ENCODE measurements at regions not wholly inside any gene's neighbourhood (a gene's known extent, or its start where the extent isn't known, plus 50 kb on each side); places are given as distances from the start of the nearest gene placed in this dataset.

DNA sequence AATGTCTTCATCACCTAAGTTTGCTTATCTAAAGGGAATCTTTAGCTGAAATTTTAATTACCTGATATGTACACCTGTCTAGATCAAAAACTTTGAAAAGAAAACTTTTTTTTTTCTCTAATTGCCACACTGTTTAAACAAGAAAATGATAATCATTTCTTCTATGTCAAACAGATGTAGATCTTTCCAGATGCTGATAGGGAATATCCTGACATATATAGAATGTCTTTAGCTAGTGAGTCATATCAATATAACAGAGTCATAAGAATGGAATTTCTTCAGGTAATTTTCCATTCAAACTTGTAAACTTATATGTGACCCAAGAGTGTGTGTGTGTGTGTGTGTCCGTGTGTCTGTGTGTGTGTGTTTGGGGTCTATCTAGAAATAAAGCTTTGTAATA is 271.9 kb downstream of the GPM6A start:
- DNase-seq (ENCODE audit: low spot score) = no peak

DNA sequence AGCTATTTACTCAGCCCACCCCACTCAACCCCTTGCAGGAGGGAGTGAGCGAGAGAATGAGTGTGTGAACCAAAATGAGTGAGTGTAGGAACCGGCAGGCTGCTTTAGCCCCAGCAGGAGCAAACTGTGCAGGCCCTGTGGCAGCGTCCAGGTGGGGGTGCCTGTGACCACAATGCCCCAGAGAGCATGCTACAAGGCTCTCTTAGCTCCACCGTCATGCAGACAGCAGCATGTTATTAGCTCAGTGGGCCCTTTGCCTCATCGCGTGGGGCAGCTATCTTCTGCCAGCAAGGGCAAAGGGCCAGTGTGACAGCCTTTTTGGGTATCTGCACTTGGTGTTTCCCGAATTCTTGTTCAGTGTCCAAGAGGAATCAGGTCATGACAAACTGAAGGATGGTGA is 271.3 kb downstream of the GPM6A start:
- DNase-seq (ENCODE audit: low spot score) = no peak

DNA sequence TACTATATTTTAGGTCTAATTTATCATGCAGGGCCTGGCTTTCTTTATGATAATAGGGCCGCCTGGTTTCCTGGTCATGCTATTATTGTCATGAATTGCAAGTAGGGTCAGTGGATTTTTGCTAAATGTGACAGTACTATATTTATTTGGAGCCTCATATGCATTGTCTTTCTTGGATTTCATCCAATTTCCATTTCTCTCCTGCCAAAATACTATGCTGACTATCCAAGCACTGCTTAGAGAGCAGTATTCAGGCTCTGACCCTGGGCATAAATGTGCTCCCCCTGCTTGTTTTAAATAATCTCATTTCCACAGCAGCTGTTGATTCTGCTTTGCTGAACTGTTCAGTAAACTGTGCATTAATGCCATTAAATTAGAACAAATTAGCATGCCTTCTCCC is 269.3 kb downstream of the GPM6A start:
- DNase-seq (ENCODE audit: low spot score) = no peak

DNA sequence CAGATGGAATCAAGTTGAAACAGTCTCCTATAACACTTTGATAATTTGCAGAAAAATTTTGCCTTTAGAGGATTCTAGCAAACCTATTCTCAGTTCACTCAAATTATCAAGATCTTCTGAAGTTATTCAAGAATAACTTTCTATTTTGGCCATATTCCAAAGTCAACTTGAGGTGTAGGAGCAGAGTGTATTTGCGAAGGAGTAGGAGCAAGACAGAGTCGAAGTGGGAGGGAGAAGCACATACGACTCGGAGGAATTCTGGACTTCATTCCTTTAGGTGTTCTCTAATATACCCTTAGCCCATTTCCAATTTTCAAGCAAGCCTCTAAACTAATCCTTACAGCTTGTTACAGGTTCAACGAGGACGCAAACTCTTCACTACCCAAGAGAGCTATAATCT is 252.9 kb downstream of the GPM6A start:
- no peak for DNase-seq (ENCODE audit: low spot score)

DNA sequence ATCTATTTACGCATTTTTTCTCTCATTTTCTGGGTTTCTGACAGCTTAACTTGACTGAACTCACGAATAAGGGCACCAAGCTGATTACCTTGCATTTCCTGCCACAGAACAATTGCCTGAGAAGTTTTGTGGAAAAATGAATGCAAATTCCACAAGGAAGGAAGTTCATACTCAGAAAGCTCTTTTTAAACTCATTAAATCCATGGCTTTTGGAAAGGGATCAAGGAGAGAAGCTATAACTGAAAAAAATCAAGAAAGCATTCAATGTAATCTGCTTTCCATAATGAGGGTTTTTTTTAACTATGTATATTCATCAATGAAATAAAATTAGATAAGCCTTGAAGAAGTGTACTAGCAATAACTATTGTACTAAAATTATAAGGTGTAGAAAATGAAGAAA is 252.5 kb downstream of the GPM6A start:
- DNase-seq (ENCODE audit: low spot score) = no peak

DNA sequence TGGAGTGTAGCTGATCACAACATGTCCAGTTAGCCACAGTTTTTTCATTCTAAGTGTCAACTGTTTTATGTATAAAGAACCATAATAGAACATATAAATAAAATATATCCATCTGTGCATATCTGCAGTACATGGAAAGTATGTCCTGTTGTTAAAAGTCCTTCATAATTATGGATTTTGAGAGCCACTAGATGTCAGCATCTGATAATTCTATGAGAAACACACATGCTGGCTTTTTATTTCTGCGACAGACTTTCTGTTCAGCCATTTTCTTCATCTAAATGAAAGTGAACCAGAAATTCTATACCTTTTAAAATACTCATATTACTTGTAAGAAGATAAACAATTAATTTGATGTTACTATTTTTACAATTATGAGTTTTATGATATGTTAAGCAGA is 251.5 kb downstream of the GPM6A start:
- DNase-seq (ENCODE audit: low spot score) = peak; percentile 47

DNA sequence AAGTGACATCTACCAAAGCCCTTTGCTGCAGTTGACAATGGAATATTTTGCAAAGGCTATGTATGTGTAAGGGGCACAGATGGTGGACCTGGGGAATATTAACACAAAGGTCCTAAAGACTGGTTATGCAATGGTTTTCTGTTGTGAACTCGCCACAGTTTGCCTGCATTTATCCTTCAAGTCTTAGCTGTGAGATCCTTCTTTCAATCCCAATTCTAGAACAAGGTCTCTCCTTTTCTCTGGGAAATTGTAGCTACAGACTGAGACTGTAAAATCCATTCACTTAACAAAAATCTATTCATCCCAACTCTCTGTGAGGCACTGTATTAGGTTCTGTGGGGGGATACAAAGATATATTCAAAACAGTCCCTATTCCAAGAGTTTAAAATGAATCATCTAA is 250.4 kb downstream of the GPM6A start:
- no peak for DNase-seq (ENCODE audit: low spot score)

DNA sequence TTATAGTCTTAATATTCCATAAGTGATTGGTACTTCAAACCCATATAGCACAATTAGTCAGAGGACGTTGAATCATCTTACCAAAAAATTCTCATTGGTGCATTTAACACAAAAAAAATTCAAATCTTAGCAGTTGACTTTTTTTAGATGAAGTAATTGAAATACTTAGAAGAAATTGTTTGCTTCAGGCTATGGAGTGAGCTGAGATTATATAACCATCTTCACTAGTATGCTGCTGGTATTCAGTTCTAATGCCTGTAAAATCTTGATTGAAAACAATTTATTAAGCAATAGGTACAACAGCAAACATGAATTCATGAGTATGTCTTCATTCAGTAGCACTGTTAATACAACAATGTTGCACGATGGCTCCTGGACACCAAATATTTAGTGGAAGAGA is 250.0 kb downstream of the GPM6A start:
- DNase-seq (ENCODE audit: low spot score) = no peak

DNA sequence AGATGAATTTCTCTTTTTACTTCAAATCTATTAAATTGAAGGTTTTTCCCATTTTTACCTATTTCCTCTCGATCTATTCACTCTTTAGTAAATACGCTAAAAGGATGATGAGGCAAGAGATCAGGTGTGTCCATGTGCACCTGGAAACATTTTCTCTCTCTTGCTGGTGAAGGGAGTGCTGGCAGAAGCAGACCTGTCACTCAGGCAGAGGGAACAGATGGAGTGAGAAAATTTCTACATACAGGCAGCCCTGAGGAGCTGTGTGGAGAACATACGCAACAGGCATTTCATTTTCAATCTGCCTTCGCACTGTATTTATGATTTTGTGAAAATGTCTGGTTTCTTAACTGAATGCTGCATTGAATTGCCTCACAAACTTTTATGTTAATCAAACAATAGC is 249.5 kb downstream of the GPM6A start:
- DNase-seq (ENCODE audit: low spot score) = no peak
